ENCODE measurements at regions not wholly inside any gene's neighbourhood (a gene's known extent, or its start where the extent isn't known, plus 50 kb on each side); places are given as distances from the start of the nearest gene placed in this dataset.

- DNase-seq: no peak
Measured at GRCh38 chr1:39136638-39137037, 67.9 kb upstream of the MACF1 start.

GRCh38 chr1:39139723-39140360 lies 64.7 kb upstream of the MACF1 start:
- no peak for DNase-seq

- no peak for DNase-seq
Measured at GRCh38 chr1:39141925-39142324, 62.6 kb upstream of the MACF1 start.

GRCh38 chr1:39142401-39143060 lies 62.0 kb upstream of the MACF1 start:
- no peak for DNase-seq

- no peak for DNase-seq
Measured at GRCh38 chr1:39144924-39145323, 59.6 kb upstream of the MACF1 start.

GRCh38 chr1:39145331-39145965 lies 59.0 kb upstream of the MACF1 start:
- no peak for DNase-seq

GRCh38 chr1:39146681-39147080 lies 57.8 kb upstream of the MACF1 start:
- no peak for DNase-seq

- DNase-seq: no peak
Measured at GRCh38 chr1:39147099-39148025, 57.1 kb upstream of the MACF1 start.

- DNase-seq: no peak
Measured at GRCh38 chr1:39148942-39149341, 55.6 kb upstream of the MACF1 start.

- no peak for DNase-seq
Measured at GRCh38 chr1:39149509-39149908, 55.0 kb upstream of the MACF1 start.

- no peak for DNase-seq
Measured at GRCh38 chr1:39150779-39151178, 53.7 kb upstream of the MACF1 start.

GRCh38 chr1:39151267-39151666 lies 53.2 kb upstream of the MACF1 start:
- DNase-seq: no peak

GRCh38 chr1:39152923-39153322 lies 51.6 kb upstream of the MACF1 start:
- no peak for DNase-seq

- no peak for DNase-seq
Measured at GRCh38 chr1:39153684-39154083, 50.8 kb upstream of the MACF1 start.

- no peak for DNase-seq
Measured at GRCh38 chr1:39154553-39155421, 49.7 kb upstream of the MACF1 start.

All from T-helper 1 cell (primary cell).